ENCODE measurements at regions not wholly inside any gene's neighbourhood (a gene's known extent, or its start where the extent isn't known, plus 50 kb on each side); places are given as distances from the start of the nearest gene placed in this dataset.

DNA sequence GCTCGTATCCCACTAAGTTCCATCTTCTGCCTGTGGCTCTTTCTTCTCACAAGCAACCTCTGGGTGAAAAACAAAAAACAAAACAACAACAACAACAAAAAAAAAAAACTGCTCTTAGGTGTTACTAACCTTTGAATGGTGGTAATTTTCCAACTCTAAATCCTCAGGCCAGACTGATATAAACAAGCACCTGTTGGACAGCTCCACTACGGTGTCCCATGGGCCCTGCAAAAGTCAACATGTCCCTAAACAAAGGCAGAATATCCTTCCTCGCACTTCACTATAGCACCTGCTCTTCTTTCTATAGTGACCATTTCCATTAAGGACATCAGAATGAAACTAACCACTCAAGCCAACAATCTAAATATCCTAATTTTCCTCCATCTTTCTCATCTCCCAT is 54.6 kb upstream of the PARM1 start:
- DNase-seq, result no peak

GRCh38 chr4:74875451-74875850 is 57.5 kb upstream of the PARM1 start:
- DNase-seq, result no peak

GRCh38 chr4:74874753-74875367 is 58.1 kb upstream of the PARM1 start:
- peak; percentile 53 for DNase-seq

- DNase-seq, result no peak
Observed at GRCh38 chr4:74873545-74874301, 59.2 kb upstream of the PARM1 start.

GRCh38 chr4:74858921-74859562 is 64.7 kb upstream of the BTC start:
- no peak for DNase-seq

DNA sequence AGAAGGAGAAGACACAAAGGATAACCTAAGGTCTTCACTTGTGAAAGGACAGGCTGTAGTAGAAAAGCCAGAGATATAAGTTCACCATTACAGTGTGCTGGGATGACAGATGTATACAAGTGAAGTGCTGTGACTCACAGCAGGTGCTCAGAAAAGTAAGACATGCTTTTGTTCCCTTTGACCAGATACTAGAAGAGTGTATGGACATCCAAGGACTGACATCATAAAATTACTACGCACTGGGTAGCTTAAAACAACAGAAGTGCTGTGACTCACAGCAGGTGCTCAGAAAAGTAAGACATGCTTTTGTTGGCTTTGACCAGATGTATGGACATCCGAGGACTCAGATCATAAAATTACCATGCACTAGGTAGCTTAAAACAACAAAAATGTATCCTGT is 61.6 kb upstream of the BTC start:
- no peak for DNase-seq

DNA sequence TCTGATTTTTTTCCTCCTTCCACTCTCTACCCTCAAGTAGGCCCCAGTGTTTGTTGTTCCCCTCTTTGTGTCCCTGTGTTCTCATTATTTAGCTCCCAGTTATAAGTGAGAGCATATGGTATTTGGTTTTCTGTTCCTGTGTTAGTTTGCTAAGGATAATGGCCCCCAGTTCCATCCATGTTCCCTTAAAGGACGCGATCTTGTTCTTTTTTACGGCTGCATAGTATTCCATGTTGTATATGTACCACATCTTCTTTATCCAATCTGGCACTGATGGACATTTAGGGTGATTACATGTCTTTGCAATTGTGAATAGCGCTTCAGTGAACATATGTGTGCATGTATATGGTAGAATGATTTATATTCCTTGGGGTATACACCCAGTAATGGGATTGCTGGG is 54.5 kb upstream of the BTC start:
- DNase-seq, result no peak

DNA sequence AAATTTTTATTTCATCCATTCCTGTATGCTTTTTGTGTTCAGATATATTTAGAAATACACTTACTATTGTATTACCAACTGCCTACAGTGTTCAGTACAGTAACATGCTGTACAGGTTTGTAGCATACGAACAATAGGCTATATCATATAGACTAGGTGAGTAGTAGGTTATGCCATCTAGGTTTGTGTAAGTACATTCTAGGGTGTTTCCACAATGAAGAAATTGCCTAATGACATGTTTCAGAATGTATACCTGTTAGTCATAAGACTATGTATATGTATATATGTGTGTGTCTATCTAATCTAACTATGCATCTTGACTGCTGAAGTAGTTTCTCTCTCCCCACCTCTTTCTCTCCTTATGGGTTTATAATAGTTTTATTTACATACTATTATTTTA is 51.5 kb upstream of the BTC start:
- DNase-seq, result no peak

All from CD4-positive, alpha-beta T cell treated with Interleukin-10 for 1 hour (primary cell).